ENCODE measurements at regions not wholly inside any gene's neighbourhood (a gene's known extent, or its start where the extent isn't known, plus 50 kb on each side); places are given as distances from the start of the nearest gene placed in this dataset.

- no peaks in the 10 kb centered on the region for H3K9me3 Mint-ChIP-seq
- no peaks in the 10 kb centered on the region for H3K36me3 Mint-ChIP-seq (ENCODE audit: low read depth)
Observed at GRCh38 chr21:22579741-22580140, 1581.5 kb downstream of the NCAM2 start.

GRCh38 chr21:22582026-22582425 is 1583.8 kb downstream of the NCAM2 start:
- Mint-ChIP-seq H3K4me1 (no peaks in the 10 kb centered on the region), H3K4me3 (no peak overlapping the region), H3K27me3 (no peaks in the 10 kb centered on the region), H3K9me3 (no peaks in the 10 kb centered on the region), H3K36me3 (ENCODE audit: low read depth) (no peaks in the 10 kb centered on the region), H3K27ac (no peak overlapping the region)
- no peak for DNase-seq
- intact Hi-C loops (cut with micrococcal nuclease), result no loop called here

More at GRCh38 chr21:22579741-22580140, 1581.5 kb downstream of the NCAM2 start:
- H3K4me1 Mint-ChIP-seq, result no peaks in the 10 kb centered on the region
- no peak overlapping the region for H3K4me3 Mint-ChIP-seq
- intact Hi-C loops (cut with micrococcal nuclease), result no loop called here
- H3K27me3 Mint-ChIP-seq, result no peaks in the 10 kb centered on the region
- no peak for DNase-seq
- H3K27ac Mint-ChIP-seq, result no peak overlapping the region

DNA sequence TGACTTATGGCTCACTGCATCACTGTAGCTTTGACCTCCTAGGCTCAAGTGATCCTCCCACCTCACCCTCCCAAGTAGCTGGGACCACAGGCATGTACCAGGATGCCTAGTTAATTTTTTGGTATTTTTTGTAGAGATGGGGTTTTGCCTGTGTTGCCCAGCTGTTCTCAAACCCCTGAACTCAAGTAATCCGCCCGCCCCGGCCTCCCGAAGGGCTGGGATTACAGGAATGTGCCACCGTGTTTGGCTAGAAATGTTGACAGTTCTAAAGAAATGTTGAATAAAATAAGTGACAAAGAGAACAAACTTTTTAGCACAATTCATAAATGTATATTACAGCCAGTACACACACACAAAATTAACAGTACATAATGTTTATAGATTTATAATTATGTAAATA is 1586.1 kb downstream of the NCAM2 start:
- Mint-ChIP-seq H3K27me3 (no peaks in the 10 kb centered on the region), H3K36me3 (ENCODE audit: low read depth) (no peaks in the 10 kb centered on the region), H3K4me3 (no peak overlapping the region), H3K27ac (no peak overlapping the region), H3K4me1 (no peaks in the 10 kb centered on the region), H3K9me3 (no peaks in the 10 kb centered on the region)
- intact Hi-C loops (cut with micrococcal nuclease), result no loop called here
- no peak for DNase-seq

DNA sequence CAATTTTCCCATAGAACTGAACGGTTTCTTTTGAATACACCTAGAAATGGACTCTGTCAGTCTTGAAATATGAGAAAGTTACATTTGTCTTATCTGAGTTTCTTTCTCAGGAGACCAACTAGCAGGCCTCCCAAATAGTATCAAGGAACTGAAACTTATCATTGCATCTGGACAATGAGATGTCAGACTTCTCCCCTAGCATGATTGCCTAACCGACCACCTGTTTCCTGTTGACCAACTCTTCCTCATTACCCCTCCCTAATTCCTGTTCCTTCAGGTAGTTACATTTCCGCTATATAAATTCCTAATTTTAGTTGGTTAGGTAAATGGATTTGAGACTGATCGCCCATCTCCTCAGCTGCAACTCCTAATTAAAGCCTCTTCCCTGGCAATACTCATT is 1587.3 kb downstream of the NCAM2 start:
- intact Hi-C loops (cut with micrococcal nuclease), result no loop called here
- H3K9me3 Mint-ChIP-seq, result no peaks in the 10 kb centered on the region
- H3K27ac Mint-ChIP-seq, result no peak overlapping the region
- H3K27me3 Mint-ChIP-seq, result no peaks in the 10 kb centered on the region
- no peak overlapping the region for H3K4me3 Mint-ChIP-seq
- DNase-seq, result no peak
- no peaks in the 10 kb centered on the region for H3K4me1 Mint-ChIP-seq
- no peaks in the 10 kb centered on the region for H3K36me3 Mint-ChIP-seq (ENCODE audit: low read depth)

- H3K36me3 Mint-ChIP-seq (ENCODE audit: low read depth), result no peaks in the 10 kb centered on the region
- no peaks in the 10 kb centered on the region for H3K27me3 Mint-ChIP-seq
- H3K4me3 Mint-ChIP-seq, result no peak overlapping the region
- no peak for DNase-seq
- intact Hi-C loops (cut with micrococcal nuclease), result no loop called here
- no peaks in the 10 kb centered on the region for H3K4me1 Mint-ChIP-seq
- H3K9me3 Mint-ChIP-seq, result no peaks in the 10 kb centered on the region
- H3K27ac Mint-ChIP-seq, result no peak overlapping the region
Observed at GRCh38 chr21:22597660-22598255, 1599.5 kb downstream of the NCAM2 start.

DNA sequence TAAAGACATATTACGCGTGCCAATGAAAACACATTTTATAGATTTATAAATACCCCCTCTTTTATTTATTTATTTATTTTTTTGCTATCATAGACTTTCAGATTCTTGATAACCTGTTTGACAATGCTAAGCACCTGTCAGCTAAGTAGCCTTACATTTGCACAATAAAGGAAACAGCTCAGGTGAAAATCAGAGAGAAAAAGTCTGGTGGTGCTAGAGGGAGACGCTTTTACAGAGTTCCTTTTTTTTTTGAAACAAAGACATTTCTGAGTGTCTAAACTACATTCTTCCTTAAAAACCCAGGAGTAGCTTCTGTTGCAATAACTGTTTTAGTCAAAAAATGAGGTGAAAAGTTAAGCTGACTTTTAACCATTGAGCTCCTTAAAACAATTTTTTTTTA is 1611.6 kb downstream of the NCAM2 start:
- intact Hi-C loops (cut with micrococcal nuclease), result no loop called here
- Mint-ChIP-seq H3K36me3 (ENCODE audit: low read depth) (no peaks in the 10 kb centered on the region), H3K4me1 (no peaks in the 10 kb centered on the region), H3K9me3 (no peaks in the 10 kb centered on the region), H3K27me3 (no peaks in the 10 kb centered on the region), H3K4me3 (no peak overlapping the region), H3K27ac (no peak overlapping the region)
- no peak for DNase-seq

GRCh38 chr21:22627911-22628310 is 1629.7 kb downstream of the NCAM2 start:
- intact Hi-C loops (cut with micrococcal nuclease), result no loop called here
- no peaks in the 10 kb centered on the region for H3K9me3 Mint-ChIP-seq
- H3K36me3 Mint-ChIP-seq (ENCODE audit: low read depth), result no peaks in the 10 kb centered on the region
- H3K4me1 Mint-ChIP-seq, result no peaks in the 10 kb centered on the region
- H3K27ac Mint-ChIP-seq, result no peak overlapping the region
- no peak overlapping the region for H3K4me3 Mint-ChIP-seq
- no peaks in the 10 kb centered on the region for H3K27me3 Mint-ChIP-seq
- DNase-seq, result no peak

- no peaks in the 10 kb centered on the region for H3K36me3 Mint-ChIP-seq (ENCODE audit: low read depth)
- no peak for DNase-seq
- no peak overlapping the region for H3K27ac Mint-ChIP-seq
- H3K4me1 Mint-ChIP-seq, result no peaks in the 10 kb centered on the region
- intact Hi-C loops (cut with micrococcal nuclease), result no loop called here
- no peaks in the 10 kb centered on the region for H3K27me3 Mint-ChIP-seq
- H3K9me3 Mint-ChIP-seq, result no peaks in the 10 kb centered on the region
- no peak overlapping the region for H3K4me3 Mint-ChIP-seq
Observed at GRCh38 chr21:22630953-22631465, 1632.8 kb downstream of the NCAM2 start.

DNA sequence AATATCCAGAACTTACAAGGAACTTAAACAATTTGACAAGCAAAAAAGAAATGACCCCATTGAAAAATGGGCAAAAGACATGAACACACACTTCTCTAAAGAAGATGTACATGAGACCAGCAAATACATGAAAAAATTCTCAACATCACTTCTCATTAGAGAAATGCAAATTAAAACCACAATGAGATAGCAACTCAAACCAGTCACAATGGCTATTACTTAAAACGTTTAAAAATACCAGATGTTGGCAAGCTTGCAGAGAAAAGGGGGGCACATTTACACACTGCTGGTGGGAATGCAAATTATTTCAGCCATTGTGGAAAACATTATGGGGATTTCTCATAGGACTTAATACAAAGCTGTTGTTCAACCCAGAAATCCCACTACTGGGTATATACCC is 1634.0 kb downstream of the NCAM2 start:
- no peaks in the 10 kb centered on the region for H3K27me3 Mint-ChIP-seq
- H3K4me3 Mint-ChIP-seq, result no peak overlapping the region
- H3K36me3 Mint-ChIP-seq (ENCODE audit: low read depth), result no peaks in the 10 kb centered on the region
- intact Hi-C loops (cut with micrococcal nuclease), result no loop called here
- no peaks in the 10 kb centered on the region for H3K4me1 Mint-ChIP-seq
- no peak overlapping the region for H3K27ac Mint-ChIP-seq
- DNase-seq, result no peak
- no peaks in the 10 kb centered on the region for H3K9me3 Mint-ChIP-seq

DNA sequence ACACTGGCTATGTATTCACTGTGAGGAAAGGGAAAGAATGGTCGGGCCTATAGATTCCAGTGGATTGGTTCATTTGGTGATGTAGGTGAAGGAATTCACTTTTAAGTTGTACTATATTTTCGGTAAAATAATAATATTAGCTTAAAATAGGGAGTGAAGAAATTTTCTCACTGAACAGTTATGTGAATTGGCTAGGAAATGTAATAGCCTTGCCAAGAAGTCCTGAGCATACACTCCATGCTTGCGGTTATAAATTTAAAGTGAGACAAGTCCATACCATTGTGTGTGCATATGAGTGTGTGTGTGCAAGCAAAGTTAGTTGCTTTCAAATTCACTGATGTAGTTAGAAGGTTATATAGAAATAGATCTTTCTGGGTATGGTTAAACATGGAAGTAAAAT is 1651.0 kb downstream of the NCAM2 start:
- H3K4me1 Mint-ChIP-seq, result no peaks in the 10 kb centered on the region
- H3K36me3 Mint-ChIP-seq (ENCODE audit: low read depth), result no peaks in the 10 kb centered on the region
- no peaks in the 10 kb centered on the region for H3K27me3 Mint-ChIP-seq
- H3K27ac Mint-ChIP-seq, result no peak overlapping the region
- intact Hi-C loops (cut with micrococcal nuclease), result no loop called here
- H3K4me3 Mint-ChIP-seq, result no peak overlapping the region
- no peaks in the 10 kb centered on the region for H3K9me3 Mint-ChIP-seq
- DNase-seq, result no peak

- Mint-ChIP-seq H3K36me3 (ENCODE audit: low read depth) (no peaks in the 10 kb centered on the region), H3K27ac (no peak overlapping the region), H3K4me1 (no peaks in the 10 kb centered on the region), H3K4me3 (no peak overlapping the region), H3K9me3 (no peaks in the 10 kb centered on the region), H3K27me3 (no peaks in the 10 kb centered on the region)
- DNase-seq, result no peak
- intact Hi-C loops (cut with micrococcal nuclease), result no loop called here
Observed at GRCh38 chr21:22650226-22650625, 1652.0 kb downstream of the NCAM2 start.

- H3K36me3 Mint-ChIP-seq (ENCODE audit: low read depth), result no peaks in the 10 kb centered on the region
- no peak overlapping the region for H3K4me3 Mint-ChIP-seq
- H3K9me3 Mint-ChIP-seq, result no peaks in the 10 kb centered on the region
- H3K27ac Mint-ChIP-seq, result no peak overlapping the region
- intact Hi-C loops (cut with micrococcal nuclease), result no loop called here
- H3K4me1 Mint-ChIP-seq, result no peaks in the 10 kb centered on the region
- no peaks in the 10 kb centered on the region for H3K27me3 Mint-ChIP-seq
- DNase-seq, result no peak
Observed at GRCh38 chr21:22657781-22658180, 1659.6 kb downstream of the NCAM2 start.

GRCh38 chr21:22670148-22670547 is 1671.9 kb downstream of the NCAM2 start:
- H3K9me3 Mint-ChIP-seq, result no peaks in the 10 kb centered on the region
- no peak for DNase-seq
- H3K27ac Mint-ChIP-seq, result no peak overlapping the region
- no peak overlapping the region for H3K4me3 Mint-ChIP-seq
- H3K36me3 Mint-ChIP-seq (ENCODE audit: low read depth), result no peaks in the 10 kb centered on the region
- H3K27me3 Mint-ChIP-seq, result no peaks in the 10 kb centered on the region
- intact Hi-C loops (cut with micrococcal nuclease), result no loop called here
- no peaks in the 10 kb centered on the region for H3K4me1 Mint-ChIP-seq

GRCh38 chr21:22679207-22679606 is 1681.0 kb downstream of the NCAM2 start:
- DNase-seq, result no peak
- H3K27ac Mint-ChIP-seq, result no peak overlapping the region
- intact Hi-C loops (cut with micrococcal nuclease), result no loop called here
- H3K4me3 Mint-ChIP-seq, result no peak overlapping the region
- no peaks in the 10 kb centered on the region for H3K36me3 Mint-ChIP-seq (ENCODE audit: low read depth)
- no peaks in the 10 kb centered on the region for H3K4me1 Mint-ChIP-seq
- no peaks in the 10 kb centered on the region for H3K27me3 Mint-ChIP-seq
- no peaks in the 10 kb centered on the region for H3K9me3 Mint-ChIP-seq

- no peaks in the 10 kb centered on the region for H3K27me3 Mint-ChIP-seq
Observed at GRCh38 chr21:22691658-22692057, 1693.4 kb downstream of the NCAM2 start.

More at GRCh38 chr21:22691658-22692057, 1693.4 kb downstream of the NCAM2 start:
- Mint-ChIP-seq H3K27ac (no peak overlapping the region), H3K9me3 (peaks cover 5% of the 10 kb centered on the region), H3K36me3 (ENCODE audit: low read depth) (no peaks in the 10 kb centered on the region), H3K4me3 (no peak overlapping the region), H3K4me1 (no peaks in the 10 kb centered on the region)
- DNase-seq, result no peak
- intact Hi-C loops (cut with micrococcal nuclease), result no loop called here
